HG03175 (cell line): ENCODE measurements at regions not wholly inside any gene's neighbourhood (a gene's known extent, or its start where the extent isn't known, plus 50 kb on each side); places are given as distances from the start of the nearest gene placed in this dataset.
A peak's percentile ranks its signal among the peaks of the same experiment; 100 is the strongest.
"Not testable (repeated sequence)": the region's sequence is repeated elsewhere in the genome, so short reads cannot be mapped to it uniquely, and the experiment has no call there.

ENCODE experiments used
- ATAC-seq: cut with Tn5 transposase; IDR thresholded peaks from one replicate; pipeline ENCODE4 v1.9.1; 2021; ENCODE audit warnings: mild to moderate bottlenecking, moderate library complexity; ENCODE audit not compliant: unreplicated experiment

DNA sequence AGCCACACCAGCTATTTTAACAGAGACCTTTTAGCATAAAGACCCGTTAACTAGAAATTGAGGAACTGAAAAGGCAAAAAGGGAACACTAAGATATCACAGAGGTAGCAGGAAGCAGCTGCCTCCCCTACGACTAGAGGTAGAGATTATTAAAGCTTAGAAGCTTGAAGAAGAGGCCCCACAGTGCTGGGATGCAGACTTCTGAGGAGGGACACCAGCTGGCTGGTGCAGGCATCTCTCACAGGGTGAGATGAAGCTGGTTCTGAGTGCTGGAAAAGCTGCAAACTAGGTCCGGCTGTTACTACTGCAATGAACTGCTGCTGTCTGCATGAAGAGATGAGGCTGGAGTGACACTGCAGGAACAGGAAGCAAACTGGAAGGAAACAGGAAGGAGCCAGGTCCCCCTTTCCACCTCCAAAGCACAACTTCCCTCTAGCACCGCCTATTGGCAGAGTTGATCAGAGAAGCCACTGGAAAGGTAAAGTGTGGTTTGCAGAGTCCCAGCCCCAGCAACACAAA is 61.2 kb upstream of the MRPS9 start:
- ATAC-seq, result peak; percentile 97

GRCh38 chr2:104977958-104978357 is 59.9 kb upstream of the MRPS9 start:
- no peak for ATAC-seq

- ATAC-seq, result not testable (repeated sequence)
These were observed 58.1 kb upstream of the MRPS9 start for GRCh38 chr2:104979786-104980185.

GRCh38 chr2:104982111-104982510 is 55.8 kb upstream of the MRPS9 start:
- ATAC-seq, result no peak
